ENCODE measurements at regions not wholly inside any gene's neighbourhood (a gene's known extent, or its start where the extent isn't known, plus 50 kb on each side); places are given as distances from the start of the nearest gene placed in this dataset.

DNA sequence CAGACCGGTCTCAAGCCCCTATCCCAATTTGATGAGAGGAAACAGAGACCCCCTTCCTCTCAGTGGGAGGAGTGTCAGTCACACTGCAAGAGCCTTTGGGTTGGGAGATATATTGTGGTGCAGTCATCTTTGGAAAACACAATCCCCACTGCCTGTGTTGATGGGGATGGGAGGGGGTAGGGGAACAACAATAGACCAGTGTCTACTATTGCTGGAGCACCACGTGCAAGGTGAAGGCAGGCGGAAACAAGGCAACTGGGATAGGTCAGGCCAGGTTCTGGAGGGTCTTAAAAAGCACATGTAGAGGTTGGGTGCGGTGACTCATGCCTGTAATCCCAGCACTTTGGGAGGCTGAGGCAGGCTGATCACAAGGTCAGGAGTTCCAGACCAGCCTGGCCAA is 127.9 kb downstream of the ZFP36L2 start (continued):
- TF ChIP-seq, protein P1, sequence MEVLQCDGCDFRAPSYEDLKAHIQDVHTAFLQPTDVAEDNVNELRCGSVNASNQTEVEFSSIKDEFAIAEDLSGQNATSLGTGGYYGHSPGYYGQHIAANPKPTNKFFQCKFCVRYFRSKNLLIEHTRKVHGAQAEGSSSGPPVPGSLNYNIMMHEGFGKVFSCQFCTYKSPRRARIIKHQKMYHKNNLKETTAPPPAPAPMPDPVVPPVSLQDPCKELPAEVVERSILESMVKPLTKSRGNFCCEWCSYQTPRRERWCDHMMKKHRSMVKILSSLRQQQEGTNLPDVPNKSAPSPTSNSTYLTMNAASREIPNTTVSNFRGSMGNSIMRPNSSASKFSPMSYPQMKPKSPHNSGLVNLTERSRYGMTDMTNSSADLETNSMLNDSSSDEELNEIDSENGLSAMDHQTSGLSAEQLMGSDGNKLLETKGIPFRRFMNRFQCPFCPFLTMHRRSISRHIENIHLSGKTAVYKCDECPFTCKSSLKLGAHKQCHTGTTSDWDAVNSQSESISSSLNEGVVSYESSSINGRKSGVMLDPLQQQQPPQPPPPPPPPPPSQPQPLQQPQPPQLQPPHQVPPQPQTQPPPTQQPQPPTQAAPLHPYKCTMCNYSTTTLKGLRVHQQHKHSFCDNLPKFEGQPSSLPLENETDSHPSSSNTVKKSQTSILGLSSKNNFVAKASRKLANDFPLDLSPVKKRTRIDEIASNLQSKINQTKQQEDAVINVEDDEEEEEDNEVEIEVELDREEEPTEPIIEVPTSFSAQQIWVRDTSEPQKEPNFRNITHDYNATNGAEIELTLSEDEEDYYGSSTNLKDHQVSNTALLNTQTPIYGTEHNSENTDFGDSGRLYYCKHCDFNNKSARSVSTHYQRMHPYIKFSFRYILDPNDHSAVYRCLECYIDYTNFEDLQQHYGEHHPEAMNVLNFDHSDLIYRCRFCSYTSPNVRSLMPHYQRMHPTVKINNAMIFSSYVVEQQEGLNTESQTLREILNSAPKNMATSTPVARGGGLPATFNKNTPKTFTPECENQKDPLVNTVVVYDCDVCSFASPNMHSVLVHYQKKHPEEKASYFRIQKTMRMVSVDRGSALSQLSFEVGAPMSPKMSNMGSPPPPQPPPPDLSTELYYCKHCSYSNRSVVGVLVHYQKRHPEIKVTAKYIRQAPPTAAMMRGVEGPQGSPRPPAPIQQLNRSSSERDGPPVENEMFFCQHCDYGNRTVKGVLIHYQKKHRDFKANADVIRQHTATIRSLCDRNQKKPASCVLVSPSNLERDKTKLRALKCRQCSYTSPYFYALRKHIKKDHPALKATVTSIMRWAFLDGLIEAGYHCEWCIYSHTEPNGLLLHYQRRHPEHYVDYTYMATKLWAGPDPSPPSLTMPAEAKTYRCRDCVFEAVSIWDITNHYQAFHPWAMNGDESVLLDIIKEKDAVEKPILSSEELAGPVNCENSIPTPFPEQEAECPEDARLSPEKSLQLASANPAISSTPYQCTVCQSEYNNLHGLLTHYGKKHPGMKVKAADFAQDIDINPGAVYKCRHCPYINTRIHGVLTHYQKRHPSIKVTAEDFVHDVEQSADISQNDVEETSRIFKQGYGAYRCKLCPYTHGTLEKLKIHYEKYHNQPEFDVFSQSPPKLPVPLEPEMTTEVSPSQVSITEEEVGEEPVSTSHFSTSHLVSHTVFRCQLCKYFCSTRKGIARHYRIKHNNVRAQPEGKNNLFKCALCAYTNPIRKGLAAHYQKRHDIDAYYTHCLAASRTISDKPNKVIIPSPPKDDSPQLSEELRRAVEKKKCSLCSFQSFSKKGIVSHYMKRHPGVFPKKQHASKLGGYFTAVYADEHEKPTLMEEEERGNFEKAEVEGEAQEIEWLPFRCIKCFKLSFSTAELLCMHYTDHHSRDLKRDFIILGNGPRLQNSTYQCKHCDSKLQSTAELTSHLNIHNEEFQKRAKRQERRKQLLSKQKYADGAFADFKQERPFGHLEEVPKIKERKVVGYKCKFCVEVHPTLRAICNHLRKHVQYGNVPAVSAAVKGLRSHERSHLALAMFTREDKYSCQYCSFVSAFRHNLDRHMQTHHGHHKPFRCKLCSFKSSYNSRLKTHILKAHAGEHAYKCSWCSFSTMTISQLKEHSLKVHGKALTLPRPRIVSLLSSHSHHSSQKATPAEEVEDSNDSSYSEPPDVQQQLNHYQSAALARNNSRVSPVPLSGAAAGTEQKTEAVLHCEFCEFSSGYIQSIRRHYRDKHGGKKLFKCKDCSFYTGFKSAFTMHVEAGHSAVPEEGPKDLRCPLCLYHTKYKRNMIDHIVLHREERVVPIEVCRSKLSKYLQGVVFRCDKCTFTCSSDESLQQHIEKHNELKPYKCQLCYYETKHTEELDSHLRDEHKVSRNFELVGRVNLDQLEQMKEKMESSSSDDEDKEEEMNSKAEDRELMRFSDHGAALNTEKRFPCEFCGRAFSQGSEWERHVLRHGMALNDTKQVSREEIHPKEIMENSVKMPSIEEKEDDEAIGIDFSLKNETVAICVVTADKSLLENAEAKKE (CRISPR knock-in tag; IDR thresholded peaks at IDR 0.05), result no peak

DNA sequence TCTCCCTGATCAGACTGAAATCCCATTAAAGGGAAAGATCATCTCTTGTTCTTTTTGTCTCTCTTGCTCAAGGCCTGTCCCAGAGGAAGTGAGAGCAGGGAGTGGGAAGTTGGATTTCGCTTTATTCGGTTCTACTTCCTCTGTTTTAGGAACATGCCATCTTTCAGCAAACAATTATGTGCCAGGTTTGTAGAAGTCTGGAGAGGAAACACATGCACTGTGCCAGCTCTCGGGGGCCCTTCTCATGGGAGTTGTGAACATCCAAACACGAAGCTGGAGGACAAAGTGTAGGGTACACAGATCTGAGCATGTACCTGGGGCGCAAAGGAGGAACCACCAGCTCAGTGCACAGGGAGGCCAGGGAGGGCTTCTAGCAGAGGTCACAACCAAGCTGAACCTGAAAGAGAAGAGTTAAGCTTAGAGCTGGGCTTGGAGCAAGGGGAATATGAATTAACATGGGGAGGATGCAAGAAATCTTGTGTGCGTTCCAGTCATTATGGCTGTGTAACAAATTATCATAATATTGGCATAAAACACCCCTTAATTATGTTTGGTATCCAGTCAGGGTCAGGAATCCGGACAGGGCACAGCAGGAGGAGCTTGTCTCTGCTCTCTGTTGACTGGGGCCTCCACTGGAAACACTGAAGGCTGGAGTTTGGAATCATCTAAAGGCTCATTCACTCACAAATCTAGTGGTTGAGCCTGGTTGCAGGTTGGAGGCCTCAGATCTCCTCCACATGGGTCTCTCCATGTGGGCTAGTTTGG is 128.6 kb downstream of the ZFP36L2 start:
- H3K4me1 ChIP-seq (ENCODE audit: insufficient read depth), result peaks cover 20% of the 10 kb centered on the region; the same call in 1 of the 2 replicates
- H3K27ac Mint-ChIP-seq, result no peak overlapping the region
- H2AFZ ChIP-seq, result no peak overlapping the region
- H3K27me3 ChIP-seq (ENCODE audit: insufficient read depth), result peaks cover 8% of the 10 kb centered on the region; the same call in 1 of the 2 replicates
- H3K4me1 Mint-ChIP-seq, result peaks cover 31% of the 10 kb centered on the region
- H3K4me3 Mint-ChIP-seq, result no peak overlapping the region
- no peak overlapping the region for H3K4me3 ChIP-seq
- H3K79me2 ChIP-seq (replicated peaks; ENCODE audit: insufficient read depth), result no peaks in the 10 kb centered on the region
- no peak overlapping the region for H3K27ac ChIP-seq (ENCODE audit: low read depth)
- H3K36me3 Mint-ChIP-seq (ENCODE audit: low read depth), result peaks cover 7% of the 10 kb centered on the region
- peaks cover 28% of the 10 kb centered on the region for H3K27me3 Mint-ChIP-seq (ENCODE audit: insufficient read depth, low read depth, poor library complexity)
- peaks cover 21% of the 10 kb centered on the region for H3K9me3 Mint-ChIP-seq
- H3K4me2 ChIP-seq, result no peak overlapping the region
- no peaks in the 10 kb centered on the region for H3K36me3 ChIP-seq (ENCODE audit: insufficient read depth)
- DNase-seq (ENCODE audit: low spot score), result no peak
- TF ChIP-seq EZH2phosphoT487 (IDR thresholded peaks at IDR 0.05; ENCODE audit: unreplicated experiment), result no peak
- TF ChIP-seq, protein P1 (CRISPR knock-in tag; IDR thresholded peaks at IDR 0.05), result no peak
- TF ChIP-seq POLR2AphosphoS5 (IDR thresholded peaks at IDR 0.05; ENCODE audit: low read depth), result no peak
- TF ChIP-seq, protein P2, sequence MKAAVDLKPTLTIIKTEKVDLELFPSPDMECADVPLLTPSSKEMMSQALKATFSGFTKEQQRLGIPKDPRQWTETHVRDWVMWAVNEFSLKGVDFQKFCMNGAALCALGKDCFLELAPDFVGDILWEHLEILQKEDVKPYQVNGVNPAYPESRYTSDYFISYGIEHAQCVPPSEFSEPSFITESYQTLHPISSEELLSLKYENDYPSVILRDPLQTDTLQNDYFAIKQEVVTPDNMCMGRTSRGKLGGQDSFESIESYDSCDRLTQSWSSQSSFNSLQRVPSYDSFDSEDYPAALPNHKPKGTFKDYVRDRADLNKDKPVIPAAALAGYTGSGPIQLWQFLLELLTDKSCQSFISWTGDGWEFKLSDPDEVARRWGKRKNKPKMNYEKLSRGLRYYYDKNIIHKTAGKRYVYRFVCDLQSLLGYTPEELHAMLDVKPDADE (IDR thresholded peaks at IDR 0.05), result no peak
- no peak for TF ChIP-seq CREB1 (CRISPR knock-in tag; IDR thresholded peaks at IDR 0.05; ENCODE audit: low read depth)
- no peak for TF ChIP-seq STAT1 (IDR thresholded peaks at IDR 0.05; ENCODE audit: unreplicated experiment)
- H3F3A ChIP-seq (replicated peaks; ENCODE audit: low read depth), result no peaks in the 10 kb centered on the region
- ATAC-seq, result no peak
- no peaks in the 10 kb centered on the region for H4K20me1 ChIP-seq (replicated peaks; ENCODE audit: insufficient read depth)
- 0 out of 2 replicates have a peak, but pooled peaks cover 4% of the 10 kb centered on the region for H3K9me2 ChIP-seq (ENCODE audit: insufficient read depth)

All from GM23338 (cell line).